Peyer's patch (tissue), 4 donors: ENCODE measurements at regions not wholly inside any gene's neighbourhood (a gene's known extent, or its start where the extent isn't known, plus 50 kb on each side); places are given as distances from the start of the nearest gene placed in this dataset.
"Not testable (repeated sequence)": the region's sequence is repeated elsewhere in the genome, so short reads cannot be mapped to it uniquely, and the experiment has no call there.

ENCODE experiments used
- DNase-seq, 3 donors: peaks; one replicate each; pipeline ENCODE4 v3.0.0-alpha.2; 2017 to 2019
- H3K27ac ChIP-seq, 4 donors: fragments of 200-600 bp; sonication (generic); one replicate each; pipeline ENCODE4 v1.5.1; 2016 to 2019
- H3K27me3 ChIP-seq, 2 donors: fragments of 200-600 bp; sonication (generic); one replicate each; pipeline ENCODE4 v1.5.1; 2019
- H3K36me3 ChIP-seq, 3 donors: fragments of 200-600 bp; sonication (generic); one replicate each; pipeline ENCODE4 v1.5.1; 2016 to 2019
- H3K4me1 ChIP-seq, 4 donors: fragments of 200-600 bp; sonication (generic); one replicate each; pipeline ENCODE4 v1.5.1; 2016 to 2019
- H3K4me3 ChIP-seq, 4 donors: fragments of 200-600 bp; sonication (generic); 1 replicate in 3 of 4; 2 replicates in 1 of 4; pipeline ENCODE4 v1.5.1; 2016 to 2019; ENCODE audit warnings: mild to moderate bottlenecking in 1 of 4
- H3K9me3 ChIP-seq, 4 donors: fragments of 200-600 bp; sonication (generic); one replicate each; pipeline ENCODE4 v1.5.1; 2016 to 2019; ENCODE audit warnings: mild to moderate bottlenecking in 1 of 4
- POLR2A ChIP-seq, 2 donors: fragments of 450-650 bp; IDR thresholded peaks; one replicate each; pipeline ENCODE4 v1.5.1; 2017; ENCODE audit warnings: antibody characterized with exemption in 2 of 2, mild to moderate bottlenecking in 2 of 2, moderate library complexity in 2 of 2
- TF ChIP-seq, protein P1 (sequence below), 6 experiments: fragments of 450-650 bp in 4 of 6; fragments of 200-600 bp in 2 of 6; sonication (generic) in 1 of 6; IDR thresholded peaks; one replicate each; pipeline ENCODE4 v1.5.1; 2017 to 2019; ENCODE audit warnings: antibody characterized with exemption in 6 of 6, mild to moderate bottlenecking in 3 of 6, moderate library complexity in 1 of 6

DNA sequence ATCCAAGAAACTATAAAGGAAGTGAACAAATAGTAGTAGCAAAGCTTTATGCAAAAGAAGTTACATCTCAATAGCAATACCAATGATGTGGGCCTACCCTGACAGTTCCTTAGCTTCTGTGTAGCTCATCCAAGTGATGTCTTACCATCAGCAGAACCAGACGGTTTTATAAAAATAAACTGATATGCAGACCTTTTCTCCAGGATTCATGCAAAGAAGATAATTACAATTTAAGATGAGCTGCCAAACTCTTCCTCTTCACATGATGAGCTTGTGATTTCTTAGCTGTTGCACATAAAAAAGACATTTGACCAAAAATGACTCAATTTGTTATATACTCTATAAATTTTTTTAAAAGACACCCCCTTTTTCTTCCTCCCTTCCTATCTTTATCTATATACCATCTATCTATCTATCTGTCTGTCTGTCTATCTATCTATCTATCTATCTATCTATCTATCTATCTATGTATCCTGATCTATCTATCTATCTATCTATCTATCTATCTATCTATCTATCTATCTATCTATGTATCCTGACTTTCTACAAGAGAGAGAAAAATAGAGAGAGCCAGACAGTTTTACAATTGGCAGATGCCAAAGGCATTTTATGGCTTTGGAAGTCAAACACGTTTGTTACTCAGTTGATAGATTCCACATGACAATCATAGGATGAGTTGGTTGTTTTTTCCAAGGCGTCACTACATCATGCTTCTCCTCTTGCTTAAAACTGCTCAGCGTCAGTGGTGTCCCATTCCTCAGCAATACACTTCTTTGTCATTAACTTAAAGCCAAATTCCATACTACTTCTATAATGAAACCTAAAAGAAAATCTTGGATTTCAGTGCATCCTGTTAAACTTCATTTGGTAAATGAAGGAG is 65.9 kb upstream of the ACTR3 start:
- Histone ChIP-seq H3K4me3 (no peak overlapping the region), H3K27me3 (no peaks in the 10 kb centered on the region), H3K36me3 (no peaks in the 10 kb centered on the region), H3K9me3 (no peaks in the 10 kb centered on the region), H3K27ac (no peak overlapping the region), H3K4me1 (peaks cover 0 to 5% (median under 1%) of the 10 kb centered on the region in 4 donors)
- no peak for DNase-seq
- TF ChIP-seq, protein P1, sequence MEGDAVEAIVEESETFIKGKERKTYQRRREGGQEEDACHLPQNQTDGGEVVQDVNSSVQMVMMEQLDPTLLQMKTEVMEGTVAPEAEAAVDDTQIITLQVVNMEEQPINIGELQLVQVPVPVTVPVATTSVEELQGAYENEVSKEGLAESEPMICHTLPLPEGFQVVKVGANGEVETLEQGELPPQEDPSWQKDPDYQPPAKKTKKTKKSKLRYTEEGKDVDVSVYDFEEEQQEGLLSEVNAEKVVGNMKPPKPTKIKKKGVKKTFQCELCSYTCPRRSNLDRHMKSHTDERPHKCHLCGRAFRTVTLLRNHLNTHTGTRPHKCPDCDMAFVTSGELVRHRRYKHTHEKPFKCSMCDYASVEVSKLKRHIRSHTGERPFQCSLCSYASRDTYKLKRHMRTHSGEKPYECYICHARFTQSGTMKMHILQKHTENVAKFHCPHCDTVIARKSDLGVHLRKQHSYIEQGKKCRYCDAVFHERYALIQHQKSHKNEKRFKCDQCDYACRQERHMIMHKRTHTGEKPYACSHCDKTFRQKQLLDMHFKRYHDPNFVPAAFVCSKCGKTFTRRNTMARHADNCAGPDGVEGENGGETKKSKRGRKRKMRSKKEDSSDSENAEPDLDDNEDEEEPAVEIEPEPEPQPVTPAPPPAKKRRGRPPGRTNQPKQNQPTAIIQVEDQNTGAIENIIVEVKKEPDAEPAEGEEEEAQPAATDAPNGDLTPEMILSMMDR (IDR thresholded peaks at IDR 0.05) = no peak
- TF ChIP-seq POLR2A (IDR thresholded peaks at IDR 0.05) = no peak

DNA sequence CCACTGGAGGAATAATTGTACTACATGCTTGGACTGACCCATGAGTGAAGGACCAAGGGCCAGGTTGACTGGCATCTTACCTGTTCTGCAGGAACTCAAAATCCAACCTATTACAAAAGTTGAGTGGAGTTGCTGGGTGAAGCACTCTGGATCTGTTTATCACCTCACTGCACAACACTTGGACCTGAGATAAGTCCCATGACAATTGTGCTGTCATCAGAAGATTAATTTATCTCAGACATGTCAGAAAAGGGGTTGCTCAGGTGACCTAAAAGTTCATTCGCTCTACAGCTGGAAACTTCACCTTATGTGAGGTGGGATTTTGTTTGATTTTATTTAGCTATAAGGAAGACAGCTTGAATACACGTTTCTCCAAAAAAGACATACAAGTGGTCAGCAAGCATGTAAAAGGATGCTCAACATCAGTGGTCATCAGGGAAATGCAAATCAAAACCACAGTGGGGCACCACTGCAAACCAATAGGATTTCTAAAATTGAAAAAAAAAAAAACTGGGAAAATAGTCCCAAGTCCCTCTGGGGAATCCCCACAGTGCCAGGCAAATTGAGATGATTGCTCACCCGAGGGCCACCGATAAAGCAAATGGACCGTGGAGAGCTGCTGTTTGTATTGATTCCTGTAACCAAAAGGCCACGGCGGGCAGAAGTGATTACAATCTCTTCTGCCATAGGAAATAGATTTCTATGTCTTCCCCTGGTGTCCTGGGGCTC is 65.8 kb upstream of the SLC35F5 start:
- Histone ChIP-seq H3K4me3 (no peak overlapping the region), H3K27ac (no peak overlapping the region), H3K4me1 (peaks cover 0 to 6% (median 2%) of the 10 kb centered on the region in 4 donors), H3K36me3 (no peaks in the 10 kb centered on the region), H3K27me3 (no peaks in the 10 kb centered on the region), H3K9me3 (no peaks in the 10 kb centered on the region)
- DNase-seq = no peak
- TF ChIP-seq, protein P1 (IDR thresholded peaks at IDR 0.05) = no peak
- no peak for TF ChIP-seq POLR2A (IDR thresholded peaks at IDR 0.05)

DNA sequence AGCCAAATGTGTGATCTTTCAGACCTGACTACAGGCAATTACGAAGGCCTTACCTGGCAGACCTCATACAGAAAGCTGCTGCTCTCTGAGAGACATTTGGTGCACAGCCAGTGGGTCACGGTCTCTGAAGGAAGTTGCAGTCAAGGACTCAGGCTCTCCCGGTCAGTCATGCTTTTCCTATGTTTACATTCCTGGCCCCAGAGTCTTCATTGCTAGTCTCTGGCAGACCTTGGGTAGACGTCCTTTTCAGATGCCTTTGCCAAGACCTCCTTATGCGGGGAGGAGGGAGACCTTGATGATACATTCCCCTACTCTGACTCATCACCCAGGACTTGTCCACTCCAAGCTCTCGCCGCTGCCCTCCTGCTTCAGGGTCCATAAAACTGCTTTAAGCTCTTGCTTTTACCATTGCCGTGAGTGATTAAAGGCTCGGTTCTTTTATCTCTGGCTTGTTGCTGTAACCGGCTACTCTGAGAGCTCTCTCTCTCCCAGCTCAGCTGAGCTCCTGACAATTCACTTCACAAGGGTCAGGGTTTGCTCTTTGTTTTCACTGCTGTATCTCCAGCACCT is 62.0 kb upstream of the SLC35F5 start:
- Histone ChIP-seq H3K27ac (peak overlapping the region in 2 of 4 donors; percentile 2 to 14), H3K4me3 (no peak overlapping the region), H3K4me1 (peaks cover 0 to 6% (median 2%) of the 10 kb centered on the region in 4 donors), H3K27me3 (no peaks in the 10 kb centered on the region), H3K9me3 (no peaks in the 10 kb centered on the region), H3K36me3 (no peaks in the 10 kb centered on the region)
- peak; percentile 18 to 65 (median 51) for DNase-seq
- no peak for TF ChIP-seq POLR2A (IDR thresholded peaks at IDR 0.05)
- TF ChIP-seq, protein P1 (IDR thresholded peaks at IDR 0.05) = no peak

DNA sequence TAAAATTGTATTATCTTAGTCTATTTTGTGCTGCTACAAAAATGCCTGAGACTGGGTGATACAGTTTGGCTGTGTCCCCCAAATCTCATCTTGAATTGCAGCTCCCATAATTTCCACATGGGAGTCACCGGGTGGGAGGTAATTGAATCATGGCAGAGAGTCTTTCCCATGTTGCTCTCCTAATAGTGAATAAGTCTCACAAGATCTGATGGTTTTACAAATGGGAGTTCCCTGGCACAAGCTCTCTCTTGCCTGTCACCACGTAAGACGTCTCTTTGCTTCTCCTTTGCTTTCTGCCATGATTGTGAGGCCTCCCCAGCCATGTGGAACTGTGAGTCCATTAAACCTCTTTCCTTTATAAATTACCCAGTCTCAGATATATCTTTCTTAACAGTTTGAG is 57.0 kb upstream of the SLC35F5 start:
- H3K36me3 ChIP-seq, H3K9me3 ChIP-seq, H3K4me1 ChIP-seq, H3K27ac ChIP-seq, H3K4me3 ChIP-seq, H3K27me3 ChIP-seq, DNase-seq: not testable (repeated sequence)

DNA sequence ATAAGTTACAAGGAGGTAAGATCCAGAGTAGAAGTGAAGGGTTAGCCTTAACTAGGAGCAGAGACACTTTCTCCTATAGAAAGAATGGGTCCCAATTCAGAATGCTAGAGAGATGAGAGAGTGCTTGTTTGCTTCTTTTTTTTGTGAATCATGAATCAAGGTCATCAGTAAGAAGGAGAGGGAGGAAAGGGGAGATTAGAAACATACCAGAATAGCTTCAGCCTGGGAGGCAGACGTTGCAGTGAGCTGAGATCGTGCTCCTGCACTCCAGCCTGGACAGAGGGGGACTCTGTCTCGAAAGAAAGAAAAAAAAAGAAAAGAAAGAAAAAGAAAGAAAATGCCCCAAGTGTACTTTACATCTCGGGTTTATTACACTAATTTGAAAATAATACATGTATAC is 55.8 kb upstream of the SLC35F5 start:
- H3K4me1 ChIP-seq = no peaks in the 10 kb centered on the region
- H3K36me3 ChIP-seq = no peaks in the 10 kb centered on the region
- H3K27me3 ChIP-seq = no peaks in the 10 kb centered on the region
- no peak for DNase-seq
- H3K4me3 ChIP-seq = no peak overlapping the region
- no peak overlapping the region for H3K27ac ChIP-seq
- no peaks in the 10 kb centered on the region for H3K9me3 ChIP-seq
- TF ChIP-seq, protein P1 (IDR thresholded peaks at IDR 0.05) = no peak
- TF ChIP-seq POLR2A (IDR thresholded peaks at IDR 0.05) = no peak
